Mesothelial cell of epicardium (in vitro differentiated cells): ENCODE measurements at regions not wholly inside any gene's neighbourhood (a gene's known extent, or its start where the extent isn't known, plus 50 kb on each side); places are given as distances from the start of the nearest gene placed in this dataset.

Experiments used
- DNase-seq, 2 experiments: peaks; one replicate each; pipeline ENCODE4 v3.0.0; 2021; ENCODE audit warnings: low spot score in 2 of 2; ENCODE audit not compliant: unreplicated experiment in 2 of 2
- H3K27ac Mint-ChIP-seq: 2 replicates; pipeline ENCODE4 v1.8.0; 2021; ENCODE audit warnings: mixed read lengths
- H3K27me3 Mint-ChIP-seq: 2 replicates; pipeline ENCODE4 v1.8.0; 2021; ENCODE audit warnings: low read depth, mixed read lengths
- H3K36me3 Mint-ChIP-seq: 2 replicates; pipeline ENCODE4 v1.8.0; 2021; ENCODE audit warnings: mixed read lengths
- H3K4me1 Mint-ChIP-seq: 2 replicates; pipeline ENCODE4 v1.8.0; 2021; ENCODE audit warnings: mixed read lengths
- H3K4me3 Mint-ChIP-seq: 2 replicates; pipeline ENCODE4 v1.8.0; 2021; ENCODE audit warnings: mild to moderate bottlenecking, moderate library complexity, mixed read lengths
- H3K9me3 Mint-ChIP-seq: 2 replicates; pipeline ENCODE4 v1.8.0; 2021; ENCODE audit warnings: mixed read lengths
- CTCF ChIP-seq: fragments of 200-600 bp; sonication (generic); IDR thresholded peaks from one replicate; pipeline ENCODE4 v1.5.0; 2021; ENCODE audit warnings: antibody characterized with exemption; ENCODE audit not compliant: unreplicated experiment

DNA sequence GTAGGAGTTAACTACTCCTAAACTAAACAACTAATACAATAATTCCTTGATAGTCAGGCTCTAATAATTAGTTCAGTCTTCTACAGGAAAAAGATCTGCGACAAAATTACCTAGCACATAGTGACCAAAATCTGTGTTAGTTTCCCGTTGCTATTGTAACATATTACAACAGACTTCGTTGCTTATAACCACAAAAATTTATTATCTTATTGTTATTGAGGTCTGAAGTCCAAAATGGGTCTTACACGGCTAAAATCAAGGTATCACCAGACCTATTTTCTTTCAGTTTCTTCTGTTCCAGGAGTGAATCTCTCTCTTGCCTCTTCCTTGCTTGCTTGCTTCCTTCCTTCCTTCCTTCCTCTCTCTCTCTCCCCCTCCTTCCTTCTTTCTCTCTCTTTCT is 993.6 kb upstream of the SPRY2 start:
- Mint-ChIP-seq H3K27me3 (no peaks in the 10 kb centered on the region), H3K27ac (no peak overlapping the region)
- no peak for TF ChIP-seq CTCF

GRCh38 chr13:81326913-81327312 is 986.0 kb upstream of the SPRY2 start:
- peaks cover 7% of the 10 kb centered on the region for H3K4me1 Mint-ChIP-seq

More for the DNA sequence above, 993.6 kb upstream of the SPRY2 start:
- H3K9me3 Mint-ChIP-seq, result peaks cover 17% of the 10 kb centered on the region
- no peak for DNase-seq
- H3K4me1 Mint-ChIP-seq, result peaks cover 2% of the 10 kb centered on the region
- H3K4me3 Mint-ChIP-seq, result no peak overlapping the region
- no peaks in the 10 kb centered on the region for H3K36me3 Mint-ChIP-seq

GRCh38 chr13:81320516-81320915 is 979.6 kb upstream of the SPRY2 start:
- peaks cover 7% of the 10 kb centered on the region for H3K4me1 Mint-ChIP-seq
- H3K9me3 Mint-ChIP-seq, result no peaks in the 10 kb centered on the region
- H3K36me3 Mint-ChIP-seq, result no peaks in the 10 kb centered on the region
- DNase-seq, result no peak
- TF ChIP-seq CTCF, result no peak
- H3K27me3 Mint-ChIP-seq, result no peaks in the 10 kb centered on the region
- no peak overlapping the region for H3K4me3 Mint-ChIP-seq
- H3K27ac Mint-ChIP-seq, result no peak overlapping the region

More at GRCh38 chr13:81326913-81327312, 986.0 kb upstream of the SPRY2 start:
- no peaks in the 10 kb centered on the region for H3K27me3 Mint-ChIP-seq
- DNase-seq, result no peak
- no peaks in the 10 kb centered on the region for H3K36me3 Mint-ChIP-seq
- no peak overlapping the region for H3K27ac Mint-ChIP-seq
- no peak overlapping the region for H3K4me3 Mint-ChIP-seq
- no peak for TF ChIP-seq CTCF
- peaks cover 8% of the 10 kb centered on the region for H3K9me3 Mint-ChIP-seq

- no peak for TF ChIP-seq CTCF
- no peak for DNase-seq
- Mint-ChIP-seq H3K4me3 (no peak overlapping the region), H3K27ac (no peak overlapping the region), H3K9me3 (no peaks in the 10 kb centered on the region), H3K36me3 (no peaks in the 10 kb centered on the region), H3K4me1 (peaks cover 3% of the 10 kb centered on the region), H3K27me3 (no peaks in the 10 kb centered on the region)
These were observed 978.4 kb upstream of the SPRY2 start for GRCh38 chr13:81319351-81319750.

DNA sequence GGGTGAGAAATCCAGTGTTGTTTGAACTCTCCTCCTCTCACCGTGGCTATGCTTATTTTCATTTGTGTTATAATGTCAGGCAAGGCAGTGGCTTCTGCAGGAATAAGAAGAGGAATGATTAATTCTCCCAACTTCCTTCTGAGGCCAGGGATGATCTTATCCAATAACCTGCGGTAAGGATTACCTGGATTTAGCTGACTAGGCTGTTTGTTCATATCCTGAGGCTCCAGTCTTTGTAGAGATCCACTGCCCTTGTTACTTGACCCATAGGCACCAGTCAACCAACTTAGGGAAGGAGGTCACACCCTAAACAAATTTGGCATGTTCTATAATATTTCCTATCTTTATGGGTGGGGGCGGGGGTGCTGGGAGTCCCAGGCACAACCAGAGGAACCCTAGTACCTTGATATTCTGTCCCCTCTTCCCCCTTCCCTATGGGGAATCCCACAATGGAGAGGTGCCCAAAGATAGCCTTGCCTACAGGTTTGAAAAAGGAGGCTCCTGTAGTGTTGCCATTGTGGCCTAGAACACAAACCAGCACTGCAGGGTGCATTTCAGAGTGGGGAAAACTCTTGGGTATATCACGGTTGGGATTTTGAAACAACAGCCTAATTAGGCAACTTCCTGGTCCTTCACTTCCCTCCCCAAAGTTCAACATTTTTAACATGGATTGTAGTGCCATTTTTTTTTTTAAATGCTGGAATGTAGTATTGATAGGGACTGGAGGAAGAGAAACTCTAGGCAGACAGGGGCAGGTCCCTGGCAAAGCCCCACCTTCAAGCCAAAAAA is 977.5 kb upstream of the SPRY2 start:
- no peaks in the 10 kb centered on the region for H3K36me3 Mint-ChIP-seq

More for the DNA sequence above, 977.5 kb upstream of the SPRY2 start:
- H3K4me3 Mint-ChIP-seq, result no peak overlapping the region
- no peaks in the 10 kb centered on the region for H3K27me3 Mint-ChIP-seq
- no peaks in the 10 kb centered on the region for H3K4me1 Mint-ChIP-seq
- no peak for DNase-seq
- TF ChIP-seq CTCF, result no peak
- H3K9me3 Mint-ChIP-seq, result no peaks in the 10 kb centered on the region
- no peak overlapping the region for H3K27ac Mint-ChIP-seq
